ENCODE measurements at regions not wholly inside any gene's neighbourhood (a gene's known extent, or its start where the extent isn't known, plus 50 kb on each side); places are given as distances from the start of the nearest gene placed in this dataset.
"Not testable (repeated sequence)": the region's sequence is repeated elsewhere in the genome, so short reads cannot be mapped to it uniquely, and the experiment has no call there.

DNA sequence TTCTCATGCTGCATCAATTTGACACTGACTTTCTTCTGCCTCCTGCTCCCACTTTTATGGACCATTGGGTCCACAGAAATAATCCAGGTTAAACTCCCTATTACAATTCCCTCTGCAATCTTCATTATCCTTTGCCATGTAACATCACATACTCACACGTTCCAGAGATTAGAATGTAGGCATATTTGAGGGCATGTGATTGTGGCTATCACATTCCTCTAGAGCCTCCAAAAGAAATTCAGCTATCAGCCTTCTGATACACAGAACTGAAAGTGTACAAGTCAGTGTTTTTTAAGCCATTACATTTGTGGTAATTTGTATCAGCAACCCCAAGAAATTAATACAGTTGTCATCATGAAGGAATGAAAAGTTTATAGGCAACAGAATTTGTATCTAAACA is 892.4 kb downstream of the RPS29 start:
- no peak for DNase-seq

- DNase-seq: no peak
Measured at GRCh38 chr14:48690349-48690748, 895.8 kb downstream of the RPS29 start.

- no peak for DNase-seq
Measured at GRCh38 chr14:48686650-48687049, 899.5 kb downstream of the RPS29 start.

- no peak for DNase-seq
Measured at GRCh38 chr14:48672506-48672905, 913.7 kb downstream of the RPS29 start.

DNA sequence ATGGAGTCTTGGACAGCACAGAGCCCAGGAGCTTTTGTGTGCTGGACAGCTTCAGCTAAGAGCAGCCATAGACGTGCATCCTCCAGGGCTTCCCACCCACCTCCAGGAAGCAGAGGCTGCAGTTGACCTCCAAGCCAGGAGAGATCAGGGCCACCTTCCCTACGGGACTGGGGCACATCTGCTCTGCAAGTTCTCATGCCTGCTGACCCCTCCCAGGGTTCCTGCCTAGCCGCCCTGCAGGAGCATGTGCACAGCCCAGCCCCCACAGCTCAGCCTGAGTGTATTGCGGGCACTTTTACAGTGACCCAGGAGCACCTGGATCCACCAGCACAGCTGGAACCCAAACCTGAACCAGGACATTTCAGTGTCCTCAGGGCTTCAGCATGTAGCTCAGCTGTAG is 915.2 kb downstream of the RPS29 start:
- no peak for DNase-seq

DNA sequence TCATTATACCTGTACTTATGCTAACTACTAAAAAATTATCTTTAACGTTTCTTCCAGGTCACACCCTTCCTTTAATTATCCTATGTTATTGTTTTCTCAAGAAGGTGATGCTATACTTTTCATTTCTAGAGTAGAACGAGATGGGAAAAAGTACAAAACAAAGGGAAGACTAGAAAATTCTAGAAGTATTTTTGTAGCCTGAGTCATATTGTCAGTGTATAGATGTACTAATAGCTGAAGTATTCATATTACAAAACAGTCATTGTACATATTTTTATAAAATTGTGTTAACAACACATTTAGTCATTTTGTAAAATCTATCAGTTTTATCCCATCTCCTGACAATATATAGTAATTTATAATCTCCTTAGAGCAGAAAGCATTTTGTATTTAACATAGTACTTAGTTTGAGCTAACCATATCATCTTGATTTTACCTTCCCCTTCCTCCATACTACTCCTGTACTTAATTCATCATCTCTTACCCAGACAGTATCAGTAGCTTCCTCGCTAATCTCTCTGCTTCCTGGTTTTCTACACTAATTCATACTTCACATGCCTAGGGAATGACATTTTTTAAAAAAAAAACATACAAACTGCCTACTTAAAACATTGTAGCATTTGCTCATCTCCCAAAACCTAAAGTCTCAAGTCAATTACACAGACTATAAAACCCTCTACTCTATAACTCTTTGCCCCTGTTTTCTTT is 920.9 kb downstream of the RPS29 start:
- no peak for DNase-seq

- no peak for DNase-seq
Measured at GRCh38 chr14:48643241-48643640, 942.9 kb downstream of the RPS29 start.

DNA sequence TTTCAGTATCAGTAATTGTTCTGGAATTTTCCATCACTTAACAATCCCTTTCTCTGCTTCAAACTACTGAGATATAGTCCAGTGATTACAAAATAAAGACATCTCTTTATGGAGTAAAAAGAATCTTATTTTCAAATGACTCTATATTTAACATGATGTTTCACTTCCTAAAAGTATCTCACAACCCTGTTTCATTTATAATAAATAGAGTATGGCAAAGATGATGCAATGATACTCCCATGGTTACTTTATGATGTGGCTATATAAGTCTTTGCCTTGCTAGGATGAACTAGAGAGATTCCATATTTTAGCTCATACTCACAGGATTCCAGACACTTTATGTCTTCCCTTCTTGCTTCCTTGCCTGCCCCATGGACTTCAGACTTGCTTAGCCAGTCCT is 953.5 kb upstream of the MDGA2 start:
- no peak for DNase-seq

DNA sequence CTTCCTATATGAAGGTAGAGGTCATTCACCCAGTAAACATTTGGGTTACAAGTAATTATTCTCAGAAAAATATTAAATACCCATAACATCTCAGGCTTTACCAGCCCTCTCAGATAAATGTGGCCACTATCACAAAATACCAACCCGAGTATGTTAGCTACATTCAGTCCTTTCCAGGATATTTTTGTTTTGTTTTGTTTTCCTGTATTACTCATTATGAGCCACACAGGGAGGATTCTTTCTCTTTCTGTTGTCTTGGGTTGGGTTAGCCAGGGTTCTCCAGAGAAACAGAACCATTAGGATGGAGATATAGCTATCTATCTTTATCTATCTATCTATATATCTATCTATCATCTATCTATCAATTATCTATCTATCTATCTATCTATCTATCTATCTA is 947.6 kb upstream of the MDGA2 start:
- DNase-seq: no peak

DNA sequence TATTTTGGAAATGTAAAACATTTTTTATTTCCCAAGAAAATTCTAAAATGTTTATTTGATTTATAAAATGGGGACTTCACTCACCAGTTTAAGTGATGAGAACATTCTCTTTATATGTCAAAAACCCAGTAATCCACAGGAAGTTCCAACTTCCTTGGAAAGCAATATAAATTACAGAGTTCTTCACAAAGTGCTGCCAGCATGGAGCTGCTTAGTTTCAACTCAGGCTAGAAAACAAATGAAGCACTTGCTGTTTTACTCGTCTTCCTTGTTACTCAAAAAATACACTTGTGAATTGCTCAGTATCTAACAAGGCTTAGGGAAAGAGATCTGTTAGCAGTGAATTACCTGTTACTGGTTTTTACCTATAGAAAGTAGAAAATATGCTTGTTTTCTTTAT is 942.7 kb upstream of the MDGA2 start:
- DNase-seq: no peak

- no peak for DNase-seq
Measured at GRCh38 chr14:48616931-48617330, 941.5 kb upstream of the MDGA2 start.

GRCh38 chr14:48615618-48616017 is 940.2 kb upstream of the MDGA2 start:
- no peak for DNase-seq

DNA sequence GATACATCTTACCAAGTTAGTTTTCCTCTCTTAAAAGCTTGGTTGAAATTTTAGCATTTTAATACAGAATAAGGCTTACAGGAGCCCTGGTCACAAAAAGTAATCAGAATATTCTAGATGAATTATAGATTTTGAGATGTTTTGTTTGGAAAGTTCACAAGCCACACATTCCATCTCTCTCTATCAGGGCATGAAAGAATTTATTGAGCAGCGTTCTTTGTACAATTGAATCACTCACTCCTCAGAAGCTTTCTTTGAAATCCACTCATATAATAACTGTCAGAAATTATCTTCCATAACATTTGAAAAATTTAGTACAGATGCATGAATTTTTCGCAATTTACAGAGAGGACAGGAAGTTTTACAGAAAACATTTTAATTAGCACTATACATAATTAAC is 938.6 kb upstream of the MDGA2 start:
- DNase-seq: no peak

DNA sequence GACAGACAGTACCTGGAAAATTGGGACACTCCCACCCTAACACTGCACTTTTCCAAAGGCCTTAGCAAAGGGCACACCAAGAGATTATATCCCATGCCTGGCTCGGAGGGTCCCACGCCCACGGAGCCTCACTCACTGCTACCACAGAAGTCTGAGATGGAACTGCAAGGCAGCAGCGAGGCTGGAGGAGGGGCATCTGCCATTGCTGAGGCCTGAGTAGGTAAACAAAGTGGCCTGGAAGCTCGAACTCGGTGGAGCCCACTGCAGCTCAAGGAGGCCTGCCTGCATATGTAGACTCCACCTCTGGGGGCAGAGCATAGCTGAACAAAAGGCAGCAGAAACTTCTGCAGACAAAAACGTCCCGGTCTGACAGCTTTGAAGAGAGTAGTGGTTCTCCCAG is 931.6 kb upstream of the MDGA2 start:
- not testable (repeated sequence) for DNase-seq

- DNase-seq: no peak
Measured at GRCh38 chr14:48598458-48598857, 923.1 kb upstream of the MDGA2 start.

DNA sequence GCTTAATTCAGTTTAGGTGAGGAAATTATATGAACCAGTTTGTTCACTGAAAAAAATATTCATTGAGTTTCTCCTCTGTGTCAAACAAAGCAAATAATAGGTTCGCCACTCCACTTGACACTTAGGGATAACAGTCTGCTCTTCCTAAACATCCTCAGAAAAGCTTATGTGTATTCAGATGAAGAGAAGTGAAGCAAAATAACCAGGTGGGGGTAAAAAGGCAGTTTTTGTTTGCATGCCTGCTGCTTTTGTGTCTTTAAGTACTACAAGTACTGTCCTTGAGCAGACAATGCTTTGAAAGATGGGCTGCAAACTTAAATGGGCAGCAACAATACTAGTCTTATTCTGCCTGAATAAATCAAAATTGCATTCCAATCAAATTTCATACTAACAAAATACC is 910.7 kb upstream of the MDGA2 start:
- no peak for DNase-seq

- DNase-seq: no peak
Measured at GRCh38 chr14:48584031-48584430, 908.6 kb upstream of the MDGA2 start.

DNA sequence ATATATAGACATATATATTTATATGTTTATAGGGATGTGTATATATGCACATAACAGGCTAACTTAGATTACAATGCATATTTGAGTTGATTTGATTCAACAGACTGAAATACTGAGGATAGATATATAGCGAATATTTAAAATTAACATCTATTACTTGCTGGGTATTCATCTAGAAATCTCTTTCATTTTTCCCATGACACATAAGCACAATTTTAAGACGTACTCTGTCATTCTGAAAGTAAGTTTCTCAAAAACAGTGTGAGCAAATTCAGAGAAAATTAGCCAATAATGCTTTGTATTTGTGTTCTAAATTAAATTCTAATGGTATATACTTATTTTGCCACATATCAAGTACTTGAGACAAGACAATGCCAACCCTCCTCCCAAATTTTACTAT is 907.5 kb upstream of the MDGA2 start:
- DNase-seq: no peak

DNA sequence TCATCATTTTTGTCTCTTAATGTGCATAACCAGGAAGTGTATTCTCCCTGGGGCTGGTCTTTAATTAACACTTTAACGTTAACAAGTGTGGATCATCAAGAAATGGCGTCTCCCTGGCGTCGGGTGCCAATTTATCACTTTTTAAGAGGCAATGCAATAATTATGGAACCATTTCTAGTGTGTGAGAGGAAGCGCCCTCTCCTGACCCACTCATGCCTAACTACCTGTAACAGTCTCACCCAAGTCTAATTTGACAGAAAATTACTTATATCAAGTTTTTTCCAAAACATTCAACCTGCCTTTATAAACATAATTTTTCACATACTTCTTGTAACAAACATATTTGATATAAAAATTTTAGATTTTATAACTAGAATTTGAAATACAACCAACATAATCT is 905.3 kb upstream of the MDGA2 start:
- no peak for DNase-seq

DNA sequence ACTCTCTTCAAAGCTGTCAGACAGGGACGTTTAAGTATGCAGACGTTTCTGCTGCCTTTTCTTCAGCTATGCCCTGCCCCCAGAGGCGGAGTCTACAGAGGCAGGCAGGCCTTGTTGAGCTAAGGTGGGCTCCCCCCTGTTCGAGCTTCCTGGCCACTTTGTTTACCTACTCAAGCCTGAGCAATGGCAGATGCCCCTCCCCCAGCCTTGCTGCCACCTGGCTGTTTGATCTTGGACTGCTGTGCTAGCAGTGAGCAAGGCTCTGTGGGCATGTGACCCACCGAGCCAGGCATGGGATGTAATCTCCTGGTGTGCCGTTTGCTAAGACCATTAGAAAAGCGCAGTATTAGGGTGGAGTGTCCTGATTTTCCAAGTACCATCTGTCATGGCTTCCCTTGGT is 900.4 kb upstream of the MDGA2 start:
- no peak for DNase-seq

GRCh38 chr14:48568688-48569087 is 893.3 kb upstream of the MDGA2 start:
- no peak for DNase-seq

- DNase-seq: no peak
Measured at GRCh38 chr14:48568252-48568651, 892.8 kb upstream of the MDGA2 start.

DNA sequence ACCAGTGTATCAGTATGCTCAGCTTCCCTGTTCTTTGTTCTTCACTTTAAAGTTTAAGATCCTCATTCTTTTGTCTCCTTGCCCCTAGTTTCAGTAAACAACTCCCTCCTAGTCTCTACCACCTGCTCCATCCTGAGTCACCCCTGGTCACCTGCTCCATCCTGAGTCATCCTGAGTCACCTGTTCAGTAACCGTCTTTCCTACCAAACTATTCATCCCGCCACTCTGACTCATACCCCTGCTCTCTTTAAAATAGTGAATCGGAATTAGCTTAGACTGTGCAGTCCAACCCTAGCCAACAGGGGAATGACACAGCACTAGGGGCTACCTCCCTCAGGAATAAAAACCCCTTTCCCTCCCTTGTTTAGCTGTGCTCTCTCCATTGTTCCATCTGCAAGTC is 888.1 kb upstream of the MDGA2 start:
- DNase-seq: no peak

GRCh38 chr14:48561438-48561837 is 886.0 kb upstream of the MDGA2 start:
- DNase-seq: not testable (repeated sequence)

DNA sequence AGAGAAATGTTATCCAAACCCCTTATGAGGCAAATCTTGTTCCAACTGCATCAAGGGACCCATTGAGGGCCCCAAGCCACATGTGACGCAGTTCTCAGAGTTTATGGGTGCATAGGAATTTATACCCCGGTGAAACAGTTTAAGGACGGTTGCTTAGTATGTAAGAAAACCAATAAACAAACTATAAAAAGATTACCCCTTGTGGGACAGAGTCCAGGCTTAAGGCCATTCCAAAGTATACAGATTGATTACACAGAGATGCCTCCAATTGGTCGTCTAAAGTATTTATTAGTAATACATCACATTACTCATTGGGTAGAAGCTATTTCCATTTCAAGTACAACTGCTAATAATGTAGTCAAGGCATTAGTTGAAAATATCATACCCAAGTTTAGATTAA is 885.0 kb upstream of the MDGA2 start:
- no peak for DNase-seq

DNA sequence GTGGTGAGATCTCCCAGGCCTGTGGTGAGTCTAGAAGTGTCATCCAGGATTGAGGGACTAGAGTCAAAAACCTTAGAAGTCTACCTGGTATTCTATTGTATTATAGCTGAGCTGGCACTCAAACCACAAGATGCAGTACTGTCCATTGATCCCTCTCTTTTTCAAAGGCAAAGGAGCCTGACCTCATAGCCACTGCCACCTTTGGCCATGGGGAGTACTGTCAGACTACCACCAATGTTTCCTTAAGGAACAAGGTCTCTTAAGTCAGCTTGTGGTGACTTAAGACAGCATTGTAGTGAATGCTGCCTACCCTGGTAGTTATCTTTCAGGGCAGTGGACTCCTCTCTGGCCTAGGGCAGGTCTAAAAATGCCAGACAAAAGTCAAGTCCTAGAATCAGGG is 878.0 kb upstream of the MDGA2 start:
- no peak for DNase-seq
